HG03565 (cell line): ENCODE measurements at regions not wholly inside any gene's neighbourhood (a gene's known extent, or its start where the extent isn't known, plus 50 kb on each side); places are given as distances from the start of the nearest gene placed in this dataset.

ENCODE experiments used
- ATAC-seq: cut with Tn5 transposase; IDR thresholded peaks from one replicate; pipeline ENCODE4 v1.9.1; 2021; ENCODE audit warnings: mild to moderate bottlenecking, moderate library complexity; ENCODE audit not compliant: unreplicated experiment

GRCh38 chr20:7820897-7821296 is 119.4 kb downstream of the HAO1 start:
- ATAC-seq = no peak

GRCh38 chr20:7822772-7823171 is 117.5 kb downstream of the HAO1 start:
- ATAC-seq = no peak

- no peak for ATAC-seq
These were observed 111.8 kb downstream of the HAO1 start for GRCh38 chr20:7828437-7828836.

GRCh38 chr20:7829031-7829430 is 111.2 kb downstream of the HAO1 start:
- no peak for ATAC-seq

GRCh38 chr20:7829776-7830175 is 110.5 kb downstream of the HAO1 start:
- no peak for ATAC-seq
